SJSA1 (cell line): ENCODE measurements at regions not wholly inside any gene's neighbourhood (a gene's known extent, or its start where the extent isn't known, plus 50 kb on each side); places are given as distances from the start of the nearest gene placed in this dataset.

Source experiments
- DNase-seq, 2 experiments: peaks; one replicate each; pipeline ENCODE4 v3.0.0-alpha.2; 2015 to 2020; ENCODE audit warnings: low spot score in 2 of 2, low read depth in 1 of 2
- H3K27ac ChIP-seq: fragments of 250-450 bp; sonication (Bioruptor Pico); 2 replicates; pipeline ENCODE4 v1.5.1; 2020; ENCODE audit warnings: mild to moderate bottlenecking, moderate library complexity
- H3K27me3 ChIP-seq: fragments of 250-450 bp; sonication (Bioruptor Pico); replicated peaks from 2 replicates; pipeline ENCODE4 v1.5.1; 2020; ENCODE audit warnings: mild to moderate bottlenecking, moderate library complexity
- H3K36me3 ChIP-seq: fragments of 250-450 bp; sonication (Bioruptor Pico); 2 replicates; pipeline ENCODE4 v1.5.1; 2020; ENCODE audit warnings: mild to moderate bottlenecking
- H3K4me1 ChIP-seq: fragments of 250-450 bp; sonication (Bioruptor Pico); replicated peaks from 2 replicates; pipeline ENCODE4 v1.6.1; 2021; ENCODE audit warnings: mild to moderate bottlenecking
- H3K4me3 ChIP-seq: fragments of 250-450 bp; sonication (Bioruptor Pico); 2 replicates; pipeline ENCODE4 v1.5.1; 2020; ENCODE audit warnings: mild to moderate bottlenecking
- H3K9me3 ChIP-seq: fragments of 250-450 bp; sonication (Bioruptor Pico); replicated peaks from 2 replicates; pipeline ENCODE4 v1.5.1; 2020; ENCODE audit warnings: mild to moderate bottlenecking

GRCh38 chr13:79803296-79803695 is 322.3 kb downstream of the NDFIP2 start:
- H3K27ac ChIP-seq = no peak overlapping the region
- no peak for DNase-seq
- no peaks in the 10 kb centered on the region for H3K27me3 ChIP-seq
- H3K9me3 ChIP-seq = no peaks in the 10 kb centered on the region
- H3K4me3 ChIP-seq = no peak overlapping the region
- no peaks in the 10 kb centered on the region for H3K36me3 ChIP-seq
- H3K4me1 ChIP-seq = peaks cover 15% of the 10 kb centered on the region

- H3K27ac ChIP-seq = no peak overlapping the region
- no peaks in the 10 kb centered on the region for H3K27me3 ChIP-seq
- peaks cover 12% of the 10 kb centered on the region for H3K4me1 ChIP-seq
- DNase-seq = no peak
- no peaks in the 10 kb centered on the region for H3K9me3 ChIP-seq
- no peak overlapping the region for H3K4me3 ChIP-seq
- H3K36me3 ChIP-seq = no peaks in the 10 kb centered on the region
Measured at GRCh38 chr13:79802389-79803085, 321.6 kb downstream of the NDFIP2 start.

GRCh38 chr13:79799059-79799867 is 318.3 kb downstream of the NDFIP2 start:
- Histone ChIP-seq H3K27ac (no peak overlapping the region), H3K27me3 (no peaks in the 10 kb centered on the region), H3K4me3 (no peak overlapping the region), H3K36me3 (no peaks in the 10 kb centered on the region), H3K9me3 (no peaks in the 10 kb centered on the region), H3K4me1 (peaks cover 12% of the 10 kb centered on the region)
- peak in 1 of 2 experiments; percentile 43 for DNase-seq

- H3K4me1 ChIP-seq = peaks cover 6% of the 10 kb centered on the region
- H3K36me3 ChIP-seq = no peaks in the 10 kb centered on the region
- H3K27ac ChIP-seq = no peak overlapping the region
- no peak overlapping the region for H3K4me3 ChIP-seq
- no peak for DNase-seq
- no peaks in the 10 kb centered on the region for H3K9me3 ChIP-seq
- H3K27me3 ChIP-seq = no peaks in the 10 kb centered on the region
Measured at GRCh38 chr13:79796136-79796535, 315.2 kb downstream of the NDFIP2 start.

- H3K36me3 ChIP-seq = no peaks in the 10 kb centered on the region
- DNase-seq = no peak
- H3K27me3 ChIP-seq = no peaks in the 10 kb centered on the region
Measured at GRCh38 chr13:79794931-79795330, 314.0 kb downstream of the NDFIP2 start.

GRCh38 chr13:79792716-79793115 is 311.8 kb downstream of the NDFIP2 start:
- H3K4me3 ChIP-seq = no peak overlapping the region
- no peaks in the 10 kb centered on the region for H3K36me3 ChIP-seq
- H3K4me1 ChIP-seq = no peaks in the 10 kb centered on the region
- DNase-seq = no peak
- H3K9me3 ChIP-seq = no peaks in the 10 kb centered on the region
- no peak overlapping the region for H3K27ac ChIP-seq
- no peaks in the 10 kb centered on the region for H3K27me3 ChIP-seq

More at GRCh38 chr13:79794931-79795330, 314.0 kb downstream of the NDFIP2 start:
- H3K27ac ChIP-seq = no peak overlapping the region
- H3K4me1 ChIP-seq = peaks cover 6% of the 10 kb centered on the region
- no peak overlapping the region for H3K4me3 ChIP-seq
- no peaks in the 10 kb centered on the region for H3K9me3 ChIP-seq

- H3K27ac ChIP-seq = no peak overlapping the region
- H3K27me3 ChIP-seq = no peaks in the 10 kb centered on the region
- no peaks in the 10 kb centered on the region for H3K4me1 ChIP-seq
- DNase-seq = no peak
- no peaks in the 10 kb centered on the region for H3K36me3 ChIP-seq
- no peak overlapping the region for H3K4me3 ChIP-seq
- no peaks in the 10 kb centered on the region for H3K9me3 ChIP-seq
Measured at GRCh38 chr13:79791471-79792042, 310.6 kb downstream of the NDFIP2 start.

- Histone ChIP-seq H3K27me3 (no peaks in the 10 kb centered on the region), H3K9me3 (no peaks in the 10 kb centered on the region), H3K4me1 (peaks cover 15% of the 10 kb centered on the region), H3K36me3 (no peaks in the 10 kb centered on the region), H3K27ac (no peak overlapping the region), H3K4me3 (no peak overlapping the region)
- DNase-seq = no peak
Measured at GRCh38 chr13:79786176-79786575, 305.2 kb downstream of the NDFIP2 start.

GRCh38 chr13:79782541-79783205 is 301.7 kb downstream of the NDFIP2 start:
- Histone ChIP-seq H3K4me3 (no peak overlapping the region), H3K9me3 (no peaks in the 10 kb centered on the region), H3K36me3 (no peaks in the 10 kb centered on the region), H3K4me1 (peaks cover 27% of the 10 kb centered on the region), H3K27ac (no peak overlapping the region), H3K27me3 (no peaks in the 10 kb centered on the region)
- DNase-seq = no peak

- Histone ChIP-seq H3K4me3 (no peak overlapping the region), H3K27me3 (no peaks in the 10 kb centered on the region), H3K36me3 (no peaks in the 10 kb centered on the region), H3K4me1 (peaks cover 27% of the 10 kb centered on the region), H3K9me3 (no peaks in the 10 kb centered on the region), H3K27ac (no peak overlapping the region)
- no peak for DNase-seq
Measured at GRCh38 chr13:79781829-79782540, 301.0 kb downstream of the NDFIP2 start.

- Histone ChIP-seq H3K4me3 (no peak overlapping the region), H3K27me3 (no peaks in the 10 kb centered on the region), H3K27ac (no peak overlapping the region), H3K4me1 (peaks cover 41% of the 10 kb centered on the region), H3K36me3 (no peaks in the 10 kb centered on the region), H3K9me3 (no peaks in the 10 kb centered on the region)
- DNase-seq = peak in 1 of 2 experiments; percentile 36
Measured at GRCh38 chr13:79780240-79780639, 299.3 kb downstream of the NDFIP2 start.

- Histone ChIP-seq H3K4me1 (peaks cover 41% of the 10 kb centered on the region), H3K9me3 (no peaks in the 10 kb centered on the region), H3K36me3 (no peaks in the 10 kb centered on the region), H3K27ac (no peak overlapping the region), H3K4me3 (no peak overlapping the region), H3K27me3 (no peaks in the 10 kb centered on the region)
- DNase-seq = peak in 1 of 2 experiments; percentile 31
Measured at GRCh38 chr13:79779761-79780160, 298.8 kb downstream of the NDFIP2 start.

GRCh38 chr13:79778741-79779460 is 297.9 kb downstream of the NDFIP2 start:
- no peaks in the 10 kb centered on the region for H3K9me3 ChIP-seq
- H3K4me3 ChIP-seq = no peak overlapping the region
- DNase-seq = no peak
- H3K4me1 ChIP-seq = peaks cover 41% of the 10 kb centered on the region
- no peak overlapping the region for H3K27ac ChIP-seq
- H3K36me3 ChIP-seq = no peaks in the 10 kb centered on the region
- H3K27me3 ChIP-seq = no peaks in the 10 kb centered on the region
